Kidney tubule cell (primary cell): ENCODE measurements at regions not wholly inside any gene's neighbourhood (a gene's known extent, or its start where the extent isn't known, plus 50 kb on each side); places are given as distances from the start of the nearest gene placed in this dataset.
A peak's percentile ranks its signal among the peaks of the same experiment; 100 is the strongest.

Experiments used
- DNase-seq: peaks from one replicate; pipeline ENCODE4 v3.0.0-alpha.2; 2018; ENCODE audit warnings: low spot score

DNA sequence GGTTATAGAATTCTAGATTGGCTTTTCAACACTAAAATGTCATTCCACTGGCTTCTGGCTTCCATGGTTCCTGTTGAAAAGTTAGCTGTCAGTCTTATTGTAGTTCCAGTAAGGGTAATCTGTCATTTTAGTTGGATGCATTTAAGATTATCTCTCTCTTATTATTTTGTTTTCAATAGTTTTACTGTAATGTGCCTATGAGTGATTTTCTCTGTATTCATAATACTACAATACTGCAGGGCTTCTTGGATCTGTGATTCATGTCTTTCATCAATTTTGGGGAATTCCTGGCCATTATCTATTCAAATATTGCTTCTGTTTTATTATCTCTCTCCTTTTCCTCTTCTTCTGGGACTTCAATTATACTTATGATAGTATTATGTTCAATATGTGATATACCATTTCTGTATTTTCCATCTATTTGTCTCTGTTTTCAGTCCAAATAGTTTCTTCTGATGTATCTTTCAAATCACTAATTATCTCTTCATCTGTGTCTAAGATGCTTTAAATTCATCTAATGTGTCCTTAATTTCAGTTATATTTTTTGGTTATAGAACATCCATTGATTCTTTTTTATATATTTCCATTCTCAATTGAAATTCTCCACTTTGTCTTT is 101.5 kb downstream of the KCTD15 start:
- no peak for DNase-seq

DNA sequence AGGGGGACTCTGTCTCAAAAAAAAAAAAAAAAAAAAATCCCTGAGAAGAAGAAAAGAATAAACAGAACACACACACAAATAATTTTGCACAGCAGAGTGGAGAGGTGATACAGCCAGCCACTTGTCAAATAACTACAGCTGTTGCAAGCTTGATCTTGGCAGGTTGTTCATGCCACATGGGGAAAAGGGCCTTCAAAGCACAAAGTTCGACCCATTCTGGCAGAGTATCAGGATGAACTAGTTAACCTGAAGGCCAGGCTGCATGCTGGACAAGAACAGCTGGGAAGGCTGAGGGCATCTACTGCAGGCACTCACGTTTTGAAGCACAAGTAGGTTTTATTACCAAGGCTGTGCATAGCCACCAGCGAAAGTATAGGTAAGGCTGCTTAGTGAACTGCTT is 104.1 kb downstream of the KCTD15 start:
- DNase-seq, result no peak

DNA sequence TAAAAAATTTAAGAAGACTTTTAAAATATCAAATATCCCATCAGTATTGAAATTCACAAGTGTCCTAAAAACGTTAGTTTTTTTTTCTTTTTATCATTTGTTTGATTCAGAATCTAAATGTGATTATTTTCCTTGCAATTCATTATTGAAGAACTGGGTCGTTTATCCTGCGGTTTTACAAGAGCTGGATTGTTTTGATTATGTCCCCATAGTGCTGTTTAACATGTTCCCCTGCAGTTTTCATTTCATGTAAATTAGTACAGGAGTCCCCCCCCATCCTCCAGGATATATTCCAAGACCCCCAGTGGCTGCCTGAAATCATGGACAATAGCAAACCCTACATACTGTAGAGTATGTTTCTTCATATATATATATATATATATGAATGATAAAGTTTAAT is 105.7 kb downstream of the KCTD15 start:
- DNase-seq, result no peak

DNA sequence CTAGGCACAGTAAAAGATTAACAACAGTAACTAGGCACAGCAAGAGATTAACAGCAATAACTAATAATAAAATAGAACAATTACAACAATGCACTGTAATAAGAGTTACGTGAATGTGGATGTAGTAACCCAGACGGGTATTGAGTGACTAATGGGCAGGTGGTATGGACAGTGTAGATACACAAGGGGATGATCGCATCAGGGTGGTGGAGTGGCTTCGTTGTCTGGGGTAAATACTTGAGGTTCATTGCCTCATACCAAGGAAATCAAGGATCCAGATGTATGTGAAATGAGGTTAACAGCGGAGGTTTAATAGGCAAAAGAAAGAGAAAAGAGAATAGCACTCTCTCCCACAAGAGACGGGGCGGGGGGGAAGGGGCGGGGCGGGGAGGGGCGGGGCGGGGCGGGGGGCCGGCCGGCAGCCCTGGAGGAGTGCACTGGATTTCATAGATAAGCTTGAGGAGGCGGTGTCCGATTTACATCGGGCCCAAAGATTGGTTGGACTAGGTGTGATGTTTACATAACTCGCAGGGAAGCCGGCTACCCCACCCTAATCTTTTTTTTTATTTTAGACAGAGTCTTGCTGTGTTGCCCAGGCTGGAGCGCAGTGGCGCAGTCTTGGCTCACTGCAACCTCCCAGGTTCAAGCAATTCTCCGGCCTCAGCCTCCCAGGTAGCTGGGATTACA is 106.3 kb downstream of the KCTD15 start:
- DNase-seq, result no peak

GRCh38 chr19:33903489-33903850 is 106.8 kb downstream of the KCTD15 start:
- DNase-seq, result no peak

- peak; percentile 61 for DNase-seq
Measured at GRCh38 chr19:33904681-33905080, 108.0 kb downstream of the KCTD15 start.

- peak; percentile 4 for DNase-seq
Measured at GRCh38 chr19:33905473-33905936, 108.8 kb downstream of the KCTD15 start.

- DNase-seq, result peak; percentile 38
Measured at GRCh38 chr19:33905937-33906577, 109.4 kb downstream of the KCTD15 start.

GRCh38 chr19:33906578-33907335 is 110.1 kb downstream of the KCTD15 start:
- peak; percentile 23 for DNase-seq

DNA sequence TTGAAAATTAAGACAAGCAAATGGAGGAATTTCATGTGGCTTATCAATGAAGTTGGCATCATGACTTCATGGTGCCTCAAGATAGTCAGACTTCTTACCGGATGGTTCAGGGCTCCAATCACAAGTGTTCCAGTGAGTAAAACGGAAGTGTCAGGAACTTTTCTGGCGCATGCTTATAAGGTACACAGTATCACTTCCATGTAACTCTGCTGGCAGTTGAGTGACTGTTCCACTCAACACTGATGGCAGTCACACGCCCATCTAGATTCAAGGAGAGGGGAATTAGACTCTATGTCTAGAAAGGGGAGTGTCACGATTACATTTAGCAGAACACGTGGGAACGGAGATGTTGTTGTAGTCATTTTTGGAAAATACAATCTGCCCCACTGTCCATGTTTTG is 114.3 kb downstream of the KCTD15 start:
- no peak for DNase-seq

- no peak for DNase-seq
Measured at GRCh38 chr19:33914599-33914998, 117.9 kb downstream of the KCTD15 start.

DNA sequence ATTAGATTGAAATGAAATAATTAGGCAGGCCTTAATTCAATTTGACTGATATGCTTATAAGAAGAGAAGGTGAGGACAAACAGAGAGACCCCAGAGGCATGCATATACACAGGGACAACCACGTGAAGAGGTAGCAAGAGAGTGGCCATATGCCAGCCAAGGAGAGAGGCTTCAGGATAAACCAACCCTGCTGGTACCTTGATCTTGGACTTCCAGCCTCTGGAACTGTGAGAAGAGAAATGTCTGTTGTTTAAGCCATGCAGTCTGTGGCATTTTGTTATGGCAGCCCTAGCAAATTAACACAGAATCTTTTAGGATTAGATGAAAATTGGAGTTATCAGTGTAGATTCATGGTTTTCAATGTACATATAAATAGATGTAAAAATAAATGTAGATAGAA is 120.1 kb downstream of the KCTD15 start:
- DNase-seq, result no peak

GRCh38 chr19:33919291-33919690 is 122.6 kb downstream of the KCTD15 start:
- no peak for DNase-seq

GRCh38 chr19:33921165-33921564 is 124.5 kb downstream of the KCTD15 start:
- DNase-seq, result no peak

DNA sequence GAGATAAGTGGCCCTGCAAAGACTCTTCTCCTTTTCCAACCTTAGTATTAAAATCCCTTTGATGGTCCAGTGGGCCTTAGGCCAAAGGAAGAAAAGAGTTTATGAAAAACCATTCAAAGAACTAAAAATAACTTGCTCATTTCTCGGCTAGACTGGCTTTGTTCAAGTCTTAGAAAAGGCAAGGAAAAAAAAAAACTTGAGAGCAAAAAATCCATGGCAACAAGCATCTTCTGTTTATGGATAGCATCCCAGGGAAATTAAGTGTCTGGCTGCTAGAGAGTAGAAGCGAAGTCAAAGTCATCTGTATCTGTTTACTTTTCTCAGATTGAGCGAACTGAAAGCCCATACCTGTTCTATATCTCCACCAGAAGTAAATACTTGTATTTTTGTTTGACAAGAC is 129.6 kb downstream of the KCTD15 start:
- no peak for DNase-seq

GRCh38 chr19:33927789-33928457 is 131.3 kb downstream of the KCTD15 start:
- no peak for DNase-seq

GRCh38 chr19:33928458-33928950 is 131.8 kb downstream of the KCTD15 start:
- no peak for DNase-seq

- DNase-seq, result no peak
Measured at GRCh38 chr19:33933931-33934330, 137.3 kb downstream of the KCTD15 start.

DNA sequence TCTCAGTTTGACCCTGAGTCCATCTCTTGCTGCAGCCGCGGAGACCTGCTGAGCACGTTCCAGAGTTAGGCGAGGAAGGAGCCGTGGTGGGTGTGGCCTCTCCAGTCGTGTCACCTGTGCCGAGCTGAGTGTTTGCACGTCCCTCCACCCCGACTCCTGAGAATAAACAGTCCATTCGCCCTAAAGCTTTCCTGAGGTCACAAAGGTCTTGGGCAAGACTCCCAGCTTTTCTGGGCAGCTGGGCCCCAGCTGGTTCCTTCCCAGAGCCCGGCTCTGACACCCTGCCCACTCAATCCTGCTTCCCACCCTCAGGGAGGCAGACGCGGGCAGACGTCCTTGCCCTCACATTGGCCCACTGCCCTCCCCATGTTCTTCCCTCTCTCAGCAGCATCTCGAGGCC is 142.2 kb downstream of the KCTD15 start:
- DNase-seq, result no peak

- DNase-seq, result no peak
Measured at GRCh38 chr19:33941133-33941532, 144.5 kb downstream of the KCTD15 start.

GRCh38 chr19:33946535-33947264 is 150.0 kb downstream of the KCTD15 start:
- DNase-seq, result no peak
